Small intestine (tissue), 7 donors: ENCODE measurements at regions not wholly inside any gene's neighbourhood (a gene's known extent, or its start where the extent isn't known, plus 50 kb on each side); places are given as distances from the start of the nearest gene placed in this dataset.

Experiments used
- DNase-seq, 2 donors: peaks; one replicate each; pipeline versions ENCODE4 v3.0.0 to v3.0.0-alpha.2; 2013
- FAIRE-seq: peaks from 2 replicates; lab custom pipeline; 2012; peaks lifted over from hg19 to GRCh38; lab: Jason Lieb, UNC
- H3K27ac ChIP-seq, 3 donors: one replicate each; pipeline ENCODE4 v1.5.1; 2013; ENCODE audit warnings: low read length in 2 of 3, mild to moderate bottlenecking in 2 of 3, control low read depth in 1 of 3, inconsistent platforms in 1 of 3, low read depth in 1 of 3, moderate library complexity in 1 of 3
- H3K27me3 ChIP-seq, 3 donors: one replicate each; pipeline ENCODE4 v1.6.1; 2013; ENCODE audit warnings: low read length in 3 of 3, inconsistent platforms in 1 of 3; ENCODE audit not compliant: control insufficient read depth in 3 of 3, insufficient read depth in 3 of 3
- H3K36me3 ChIP-seq, 3 donors: one replicate each; pipeline ENCODE4 v1.6.1; 2013; ENCODE audit warnings: low read length in 3 of 3, inconsistent platforms in 1 of 3, low read depth in 1 of 3, mild to moderate bottlenecking in 1 of 3, moderate library complexity in 1 of 3; ENCODE audit not compliant: control insufficient read depth in 3 of 3, insufficient read depth in 2 of 3
- H3K4me1 ChIP-seq, 3 donors: one replicate each; pipeline ENCODE4 v1.6.1; 2013; ENCODE audit warnings: low read length in 2 of 3, inconsistent platforms in 1 of 3, low read depth in 1 of 3, mild to moderate bottlenecking in 1 of 3, moderate library complexity in 1 of 3; ENCODE audit not compliant: control insufficient read depth in 3 of 3, insufficient read depth in 2 of 3
- H3K4me3 ChIP-seq, 3 donors: one replicate each; pipeline ENCODE4 v1.5.1; 2013; ENCODE audit warnings: low read length in 3 of 3, control low read depth in 1 of 3, inconsistent platforms in 1 of 3, low read depth in 1 of 3, mild to moderate bottlenecking in 1 of 3, moderate library complexity in 1 of 3
- H3K9me3 ChIP-seq, 2 donors: one replicate each; pipeline ENCODE4 v1.6.1; 2013; ENCODE audit warnings: low read depth in 1 of 2, low read length in 1 of 2; ENCODE audit not compliant: control insufficient read depth in 2 of 2, insufficient read depth in 1 of 2
- WGBS, 3 donors: extraction: QIAGEN DNeasy Blood & Tissue Kit; methylation state at CpG; one replicate each; pipeline ENCODE4 v1.1.7; 2013; 5-methylcytosine and 5-hydroxymethylcytosine counted together
- donor health status: healthy with polysubstance abuse.
- donor health status: control.
- donor health status: control.
- donor health status: Bipolar disorder and iron deficiency.
- donor health status: healthy.

- Histone ChIP-seq H3K27me3 (no peaks in the 10 kb centered on the region), H3K36me3 (no peaks in the 10 kb centered on the region), H3K4me1 (no peaks in the 10 kb centered on the region), H3K27ac (no peak overlapping the region), H3K4me3 (no peak overlapping the region), H3K9me3 (no peaks in the 10 kb centered on the region)
- FAIRE-seq (no peak), DNase-seq (no peak)
- WGBS, 3 donors = 82 to 87% (median 84%) methylated on average over 4 of the region's 4 CpGs
These were observed 84.9 kb upstream of the TNP1 start for GRCh38 chr2:216944733-216945132.

- H3K27ac ChIP-seq = no peak overlapping the region
- no peak for FAIRE-seq
- DNase-seq = no peak
These were observed 83.2 kb upstream of the TNP1 start for GRCh38 chr2:216943109-216943508.

GRCh38 chr2:216942465-216942864 lies 82.6 kb upstream of the TNP1 start:
- no peaks in the 10 kb centered on the region for H3K4me1 ChIP-seq
- H3K9me3 ChIP-seq = no peaks in the 10 kb centered on the region
- H3K27ac ChIP-seq = no peak overlapping the region
- 86 to 93% (median 87%) methylated on average over 3 of the region's 3 CpGs for WGBS, 3 donors
- no peak for FAIRE-seq
- no peaks in the 10 kb centered on the region for H3K27me3 ChIP-seq
- no peaks in the 10 kb centered on the region for H3K36me3 ChIP-seq
- no peak for DNase-seq
- H3K4me3 ChIP-seq = no peak overlapping the region

More at GRCh38 chr2:216943109-216943508, 83.2 kb upstream of the TNP1 start:
- no peaks in the 10 kb centered on the region for H3K36me3 ChIP-seq
- no peaks in the 10 kb centered on the region for H3K9me3 ChIP-seq
- H3K4me1 ChIP-seq = no peaks in the 10 kb centered on the region
- no peaks in the 10 kb centered on the region for H3K27me3 ChIP-seq
- H3K4me3 ChIP-seq = no peak overlapping the region
- 83 to 93% (median 89%) methylated on average over 2 of the region's 2 CpGs for WGBS, 3 donors

GRCh38 chr2:216942016-216942415 lies 82.2 kb upstream of the TNP1 start:
- FAIRE-seq (no peak), DNase-seq (no peak)
- Histone ChIP-seq H3K36me3 (no peaks in the 10 kb centered on the region), H3K27ac (no peak overlapping the region), H3K9me3 (no peaks in the 10 kb centered on the region), H3K4me3 (no peak overlapping the region), H3K27me3 (no peaks in the 10 kb centered on the region), H3K4me1 (peaks cover 0 to 4% (median 0%) of the 10 kb centered on the region in 3 donors)
- 87 to 92% (median 90%) methylated on average over 5 of the region's 5 CpGs for WGBS, 3 donors

- no peak overlapping the region for H3K4me3 ChIP-seq
- no peaks in the 10 kb centered on the region for H3K27me3 ChIP-seq
- H3K9me3 ChIP-seq = no peaks in the 10 kb centered on the region
- peaks cover 0 to 32% (median 0%) of the 10 kb centered on the region in 3 donors for H3K4me1 ChIP-seq
- H3K36me3 ChIP-seq = no peaks in the 10 kb centered on the region
- peak overlapping the region in 1 of 3 donors; percentile 31 for H3K27ac ChIP-seq
- FAIRE-seq (no peak), DNase-seq (peak in 1 of 2 donors; percentile 70)
- 24 to 57% (median 46%) methylated on average over 5 of the region's 5 CpGs for WGBS, 3 donors
These were observed 77.1 kb upstream of the TNP1 start for GRCh38 chr2:216936954-216937357.

- no peak for FAIRE-seq
- Histone ChIP-seq H3K36me3 (no peaks in the 10 kb centered on the region), H3K4me1 (peaks cover 0 to 34% (median 0%) of the 10 kb centered on the region in 3 donors), H3K27me3 (no peaks in the 10 kb centered on the region), H3K27ac (no peak overlapping the region), H3K4me3 (no peak overlapping the region), H3K9me3 (no peaks in the 10 kb centered on the region)
- WGBS, 3 donors = 77 to 87% (median 82%) methylated on average over 3 of the region's 3 CpGs
- DNase-seq = no peak
These were observed 74.8 kb upstream of the TNP1 start for GRCh38 chr2:216934623-216935022.

- WGBS, 3 donors = 73 to 82% (median 80%) methylated on average over 7 of the region's 7 CpGs
- H3K36me3 ChIP-seq = no peaks in the 10 kb centered on the region
- FAIRE-seq = no peak
These were observed 74.3 kb upstream of the TNP1 start for GRCh38 chr2:216934151-216934550.

GRCh38 chr2:216932863-216933548 lies 73.1 kb upstream of the TNP1 start:
- H3K9me3 ChIP-seq = no peaks in the 10 kb centered on the region
- peaks cover 0 to 34% (median 0%) of the 10 kb centered on the region in 3 donors for H3K4me1 ChIP-seq
- H3K36me3 ChIP-seq = no peaks in the 10 kb centered on the region
- peak overlapping the region in 1 of 3 donors; percentile 76 for H3K27ac ChIP-seq
- H3K4me3 ChIP-seq = no peak overlapping the region
- DNase-seq (peak in 1 of 2 donors; percentile 72), FAIRE-seq (no peak)
- 54 to 77% (median 58%) methylated on average over 12 of the region's 12 CpGs for WGBS, 3 donors
- no peaks in the 10 kb centered on the region for H3K27me3 ChIP-seq

More at GRCh38 chr2:216934151-216934550, 74.3 kb upstream of the TNP1 start:
- DNase-seq = no peak
- Histone ChIP-seq H3K27ac (no peak overlapping the region), H3K9me3 (no peaks in the 10 kb centered on the region), H3K27me3 (no peaks in the 10 kb centered on the region), H3K4me1 (peaks cover 0 to 34% (median 0%) of the 10 kb centered on the region in 3 donors), H3K4me3 (no peak overlapping the region)
